GM23248 (cell line): ENCODE measurements at regions not wholly inside any gene's neighbourhood (a gene's known extent, or its start where the extent isn't known, plus 50 kb on each side); places are given as distances from the start of the nearest gene placed in this dataset.
"Not testable (repeated sequence)": the region's sequence is repeated elsewhere in the genome, so short reads cannot be mapped to it uniquely, and the experiment has no call there.

Source experiments
- DNase-seq: peaks from one replicate; pipeline ENCODE4 v3.0.0-alpha.2; 2015
- H2AFZ ChIP-seq: fragments of 200-600 bp; sonication (generic); 2 replicates; pipeline ENCODE4 v1.6.1; 2016; ENCODE audit warnings: antibody characterized with exemption
- H3F3A ChIP-seq: fragments of 200-600 bp; sonication (generic); 2 replicates; pipeline ENCODE4 v1.6.1; 2016; ENCODE audit warnings: mild to moderate bottlenecking, antibody characterized with exemption, mixed run types; ENCODE audit not compliant: insufficient read depth
- H3K27ac ChIP-seq: fragments of 200-600 bp; sonication (generic); 2 replicates; pipeline ENCODE4 v1.5.1; 2016; ENCODE audit warnings: mild to moderate bottlenecking
- H3K27me3 ChIP-seq: fragments of 200-600 bp; sonication (generic); replicated peaks from 2 replicates; pipeline ENCODE4 v1.6.1; 2016; ENCODE audit warnings: mild to moderate bottlenecking; ENCODE audit not compliant: insufficient read depth
- H3K36me3 ChIP-seq: fragments of 200-600 bp; sonication (generic); 2 replicates; pipeline ENCODE4 v1.6.1; 2016; ENCODE audit warnings: low read depth, mild to moderate bottlenecking
- H3K4me1 ChIP-seq: fragments of 200-600 bp; sonication (generic); 2 replicates; pipeline ENCODE4 v1.6.1; 2016; ENCODE audit warnings: mild to moderate bottlenecking; ENCODE audit not compliant: insufficient read depth
- H3K4me2 ChIP-seq: fragments of 200-600 bp; sonication (generic); one replicate; pipeline ENCODE4 v1.6.1; 2016; ENCODE audit warnings: mild to moderate bottlenecking; ENCODE audit not compliant: unreplicated experiment
- H3K4me3 ChIP-seq: fragments of 200-600 bp; sonication (generic); 2 replicates; pipeline ENCODE4 v1.5.1; 2016; ENCODE audit warnings: mild to moderate bottlenecking
- H3K79me2 ChIP-seq: fragments of 200-600 bp; sonication (generic); 2 replicates; pipeline ENCODE4 v1.6.1; 2016; ENCODE audit warnings: mild to moderate bottlenecking; ENCODE audit not compliant: insufficient read depth
- H3K9ac ChIP-seq: fragments of 200-600 bp; sonication (generic); 2 replicates; pipeline ENCODE4 v1.6.1; 2016; ENCODE audit warnings: mild to moderate bottlenecking
- H3K9me2 ChIP-seq: fragments of 200-600 bp; sonication (generic); 2 replicates; pipeline ENCODE4 v1.6.1; 2016; ENCODE audit warnings: mixed run types, mild to moderate bottlenecking, moderate library complexity; ENCODE audit not compliant: insufficient read depth
- H3K9me3 ChIP-seq: fragments of 200-600 bp; sonication (generic); one replicate; pipeline ENCODE4 v1.6.1; 2017; ENCODE audit warnings: low read depth
- H4K20me1 ChIP-seq: fragments of 200-600 bp; sonication (generic); 2 replicates; pipeline ENCODE4 v1.6.0; 2016; ENCODE audit not compliant: insufficient read depth
- EZH2 ChIP-seq: fragments of 200-600 bp; sonication (generic); IDR thresholded peaks from 2 replicates; pipeline ENCODE4 v1.6.1; 2018; ENCODE audit warnings: antibody characterized with exemption, mild to moderate bottlenecking; ENCODE audit not compliant: insufficient read depth, poor library complexity, severe bottlenecking
- EZH2phosphoT487 ChIP-seq: fragments of 200-600 bp; sonication (generic); IDR thresholded peaks from 2 replicates; pipeline ENCODE4 v1.6.1; 2018; ENCODE audit warnings: antibody characterized with exemption, moderate library complexity, mild to moderate bottlenecking, low read depth; ENCODE audit not compliant: insufficient read depth
- WGBS, 2 experiments: methylation state at CpG; one replicate each; pipeline ENCODE4 v1.1.6; 2015 to 2017; ENCODE audit warnings: low lambda C conversion rate in 2 of 2, low coverage in 1 of 2; ENCODE audit errors: missing lambda C conversion rate in 2 of 2; 5-methylcytosine and 5-hydroxymethylcytosine counted together
- in situ Hi-C: fragments of 300-500 bp; cut with MboI; formaldehyde crosslinking; loops from 2 replicates; pipeline ENCODE4 v1.15.0; 2020

DNA sequence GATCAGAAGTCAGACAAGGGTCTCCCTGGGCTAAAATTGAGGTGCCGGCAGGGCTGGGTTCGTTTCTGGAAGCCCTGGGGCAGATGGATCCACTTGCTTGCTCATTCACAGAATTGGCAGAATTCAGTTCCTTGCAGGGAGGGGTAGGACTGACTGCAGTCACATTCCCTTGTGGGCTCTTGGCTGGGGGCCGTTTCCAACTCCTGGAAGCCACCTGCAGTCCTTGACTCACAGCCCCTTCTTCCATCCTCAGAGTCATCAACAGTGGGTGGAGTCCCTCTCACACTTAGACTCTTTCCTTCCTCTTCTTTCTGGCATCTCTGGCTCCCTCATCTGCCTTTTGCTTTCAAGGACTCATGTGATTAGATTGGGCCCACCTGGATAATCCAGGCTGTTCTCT lies 54.6 kb upstream of the NANOS1 start:
- H3K9ac ChIP-seq: no peak overlapping the region
- H4K20me1 ChIP-seq: no peaks in the 10 kb centered on the region
- H3K4me3 ChIP-seq: no peak overlapping the region
- H3F3A ChIP-seq: no peaks in the 10 kb centered on the region
- no peaks in the 10 kb centered on the region for H3K36me3 ChIP-seq
- no peak for DNase-seq
- no peaks in the 10 kb centered on the region for H3K79me2 ChIP-seq
- no peaks in the 10 kb centered on the region for H3K9me2 ChIP-seq
- no peak for TF ChIP-seq EZH2
- TF ChIP-seq EZH2phosphoT487: no peak
- WGBS, 2 experiments: 37 to 40% methylated on average over 3 of the region's 3 CpGs
- H2AFZ ChIP-seq: no peak overlapping the region
- peaks cover 13% of the 10 kb centered on the region; the same call in 1 of the 2 replicates for H3K27me3 ChIP-seq
- in situ Hi-C loops: no loop called here
- no peaks in the 10 kb centered on the region for H3K9me3 ChIP-seq
- H3K4me2 ChIP-seq: no peak overlapping the region
- no peaks in the 10 kb centered on the region for H3K4me1 ChIP-seq
- H3K27ac ChIP-seq: no peak overlapping the region

DNA sequence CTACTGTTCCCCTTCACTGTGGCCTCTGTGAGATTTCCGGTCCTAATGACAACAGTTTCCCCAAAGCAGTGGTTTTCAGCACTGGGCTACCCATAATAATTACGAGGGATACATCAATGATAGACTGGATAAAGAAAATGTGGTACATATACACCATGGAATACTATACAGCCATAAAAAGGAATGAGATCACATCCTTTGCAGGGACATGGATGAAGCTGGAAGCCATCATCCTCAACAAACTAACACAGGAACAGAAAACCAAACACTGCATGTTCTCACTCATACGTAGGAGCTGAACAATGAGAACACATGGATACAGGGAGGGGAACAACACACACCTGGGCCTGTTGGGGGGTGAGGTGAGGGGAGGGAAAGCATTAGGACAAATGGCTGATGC lies 53.3 kb upstream of the NANOS1 start:
- H3K79me2 ChIP-seq, in situ Hi-C loops, H3K4me2 ChIP-seq, H3K9me2 ChIP-seq, H3K9ac ChIP-seq, H2AFZ ChIP-seq, H3F3A ChIP-seq, H3K4me1 ChIP-seq, H3K27ac ChIP-seq, H3K9me3 ChIP-seq, H4K20me1 ChIP-seq, DNase-seq, H3K36me3 ChIP-seq, H3K4me3 ChIP-seq: not testable (repeated sequence)
- H3K27me3 ChIP-seq: 0 out of 2 replicates have a peak, but pooled peaks cover 13% of the 10 kb centered on the region
- WGBS, 2 experiments: 51 to 60% methylated on average over 3 of the region's 3 CpGs

DNA sequence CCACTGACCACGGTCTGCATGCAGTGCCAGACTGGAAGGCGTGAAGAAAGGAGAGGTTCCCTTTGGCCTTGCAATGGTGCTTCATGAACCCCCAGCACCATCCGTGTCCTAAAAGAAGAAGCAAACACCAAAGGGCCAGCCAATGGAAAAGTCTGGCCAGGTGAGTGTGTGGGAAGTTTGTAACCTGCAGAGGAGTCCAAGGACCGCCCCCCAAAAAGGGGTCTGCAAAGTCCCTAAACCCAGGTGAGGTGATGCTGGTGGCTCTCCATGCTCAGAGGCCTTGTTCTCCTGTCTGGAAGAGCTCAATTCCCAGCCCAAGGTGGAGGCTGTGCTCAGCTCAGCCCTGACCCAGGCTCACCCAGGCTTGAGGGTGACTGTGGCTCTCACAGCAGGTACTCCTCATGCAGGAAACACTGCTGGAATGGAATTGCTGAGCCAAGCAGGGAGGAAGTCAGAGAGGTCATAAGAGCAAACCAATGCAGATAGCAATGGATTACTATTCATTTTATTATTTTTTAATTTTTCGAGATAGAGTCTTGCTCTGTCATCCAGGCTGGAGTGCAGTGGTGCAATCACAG lies 52.4 kb upstream of the NANOS1 start:
- H4K20me1 ChIP-seq: no peaks in the 10 kb centered on the region
- no peaks in the 10 kb centered on the region for H3K79me2 ChIP-seq
- H3K9me3 ChIP-seq: no peaks in the 10 kb centered on the region
- no peak for DNase-seq
- no peak overlapping the region for H3K4me2 ChIP-seq
- WGBS, 2 experiments: 60% methylated on average over 5 of the region's 5 CpGs
- no peaks in the 10 kb centered on the region for H3K36me3 ChIP-seq
- H3F3A ChIP-seq: no peaks in the 10 kb centered on the region
- H3K4me1 ChIP-seq: no peaks in the 10 kb centered on the region
- H3K4me3 ChIP-seq: no peak overlapping the region
- H2AFZ ChIP-seq: no peak overlapping the region
- 0 out of 2 replicates have a peak, but pooled peaks cover 14% of the 10 kb centered on the region for H3K27me3 ChIP-seq
- H3K9ac ChIP-seq: no peak overlapping the region
- in situ Hi-C loops: no loop called here
- H3K9me2 ChIP-seq: no peaks in the 10 kb centered on the region
- TF ChIP-seq EZH2phosphoT487: no peak
- no peak for TF ChIP-seq EZH2
- H3K27ac ChIP-seq: no peak overlapping the region

DNA sequence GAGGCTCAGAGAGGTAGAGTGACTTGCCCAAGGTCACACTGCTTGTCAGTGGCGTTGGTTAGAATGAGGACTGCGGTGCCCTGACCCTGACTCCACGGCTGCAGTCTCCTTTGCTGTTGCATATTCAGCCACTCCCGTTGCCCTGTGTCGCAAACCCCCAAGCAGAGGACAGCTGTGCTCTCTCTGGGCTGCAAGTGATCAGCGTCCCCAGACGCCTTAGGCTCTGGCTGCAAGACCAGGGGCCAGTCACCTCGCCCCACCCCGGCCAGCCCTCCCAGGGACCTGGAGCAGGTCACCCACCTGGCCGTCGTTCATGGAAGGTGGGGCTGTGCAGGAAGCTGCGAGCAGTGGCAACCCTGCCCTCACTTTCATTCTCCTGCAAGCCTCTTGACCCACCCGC lies 51.7 kb upstream of the NANOS1 start:
- no peak for TF ChIP-seq EZH2phosphoT487
- TF ChIP-seq EZH2: no peak
- Histone ChIP-seq H3K79me2 (no peaks in the 10 kb centered on the region), H3K4me1 (no peaks in the 10 kb centered on the region), H4K20me1 (no peaks in the 10 kb centered on the region), H3K27ac (no peak overlapping the region), H3K9me2 (no peaks in the 10 kb centered on the region), H3K27me3 (0 out of 2 replicates have a peak, but pooled peaks cover 7% of the 10 kb centered on the region), H3K9me3 (no peaks in the 10 kb centered on the region), H3K36me3 (no peaks in the 10 kb centered on the region), H3K4me3 (no peak overlapping the region), H3K9ac (no peak overlapping the region), H3F3A (no peaks in the 10 kb centered on the region), H3K4me2 (no peak overlapping the region), H2AFZ (no peak overlapping the region)
- no peak for DNase-seq
- in situ Hi-C loops: no loop called here
- WGBS, 2 experiments: 51% methylated on average over 13 of the region's 13 CpGs
